ENCODE measurements at regions not wholly inside any gene's neighbourhood (a gene's known extent, or its start where the extent isn't known, plus 50 kb on each side); places are given as distances from the start of the nearest gene placed in this dataset.

GRCh38 chr16:86814256-86814655, 235.9 kb downstream of the FOXL1 start:
- Histone ChIP-seq H3K27ac (ENCODE audit: low read depth, low read length) (no peak overlapping the region), H3K9me3 (ENCODE audit: control insufficient read depth, insufficient read depth, low read length) (no peaks in the 10 kb centered on the region), H3K36me3 (ENCODE audit: control insufficient read depth, insufficient read depth, low read length) (no peaks in the 10 kb centered on the region), H3K4me1 (ENCODE audit: control insufficient read depth, insufficient read depth, low read length) (no peaks in the 10 kb centered on the region), H3K27me3 (ENCODE audit: control insufficient read depth, insufficient read depth, low read length) (peaks cover 2% of the 10 kb centered on the region), H3K4me3 (ENCODE audit: low read depth, low read length) (no peak overlapping the region)
- 81% methylated on average over 2 of the region's 7 CpGs for WGBS (ENCODE audit: insufficient coverage)
- peak in 1 of 6 donors; percentile 55 for DNase-seq (ENCODE audit: low read depth in 4 of 6, low spot score in 6 of 6)

GRCh38 chr16:86816930-86817625, 238.7 kb downstream of the FOXL1 start:
- Histone ChIP-seq H3K27me3 (ENCODE audit: control insufficient read depth, insufficient read depth, low read length) (no peaks in the 10 kb centered on the region), H3K4me1 (ENCODE audit: control insufficient read depth, insufficient read depth, low read length) (no peaks in the 10 kb centered on the region), H3K4me3 (ENCODE audit: low read depth, low read length) (no peak overlapping the region), H3K27ac (ENCODE audit: low read depth, low read length) (no peak overlapping the region), H3K9me3 (ENCODE audit: control insufficient read depth, insufficient read depth, low read length) (no peaks in the 10 kb centered on the region), H3K36me3 (ENCODE audit: control insufficient read depth, insufficient read depth, low read length) (no peaks in the 10 kb centered on the region)
- DNase-seq (ENCODE audit: low read depth in 4 of 6, low spot score in 6 of 6), result peak in 1 of 6 donors; percentile 48
- WGBS (ENCODE audit: insufficient coverage), result 81% methylated on average over 6 of the region's 9 CpGs

- Histone ChIP-seq H3K27me3 (ENCODE audit: control insufficient read depth, insufficient read depth, low read length) (no peaks in the 10 kb centered on the region), H3K9me3 (ENCODE audit: control insufficient read depth, insufficient read depth, low read length) (no peaks in the 10 kb centered on the region), H3K4me1 (ENCODE audit: control insufficient read depth, insufficient read depth, low read length) (no peaks in the 10 kb centered on the region), H3K27ac (ENCODE audit: low read depth, low read length) (no peak overlapping the region), H3K4me3 (ENCODE audit: low read depth, low read length) (no peak overlapping the region), H3K36me3 (ENCODE audit: control insufficient read depth, insufficient read depth, low read length) (no peaks in the 10 kb centered on the region)
- WGBS (ENCODE audit: insufficient coverage), result 84% methylated on average over 27 of the region's 29 CpGs
- DNase-seq (ENCODE audit: low read depth in 4 of 6, low spot score in 6 of 6), result no peak
Observed at GRCh38 chr16:86818671-86819532, 240.6 kb downstream of the FOXL1 start.

GRCh38 chr16:86819533-86819892, 241.2 kb downstream of the FOXL1 start:
- no peak for DNase-seq (ENCODE audit: low read depth in 4 of 6, low spot score in 6 of 6)
- no peak overlapping the region for H3K4me3 ChIP-seq (ENCODE audit: low read depth, low read length)
- peaks cover 2% of the 10 kb centered on the region for H3K27me3 ChIP-seq (ENCODE audit: control insufficient read depth, insufficient read depth, low read length)
- H3K4me1 ChIP-seq (ENCODE audit: control insufficient read depth, insufficient read depth, low read length), result no peaks in the 10 kb centered on the region
- 40% methylated on average over 1 of the region's 4 CpGs for WGBS (ENCODE audit: insufficient coverage)
- H3K36me3 ChIP-seq (ENCODE audit: control insufficient read depth, insufficient read depth, low read length), result no peaks in the 10 kb centered on the region
- no peak overlapping the region for H3K27ac ChIP-seq (ENCODE audit: low read depth, low read length)
- no peaks in the 10 kb centered on the region for H3K9me3 ChIP-seq (ENCODE audit: control insufficient read depth, insufficient read depth, low read length)

- Histone ChIP-seq H3K4me1 (ENCODE audit: control insufficient read depth, insufficient read depth, low read length) (no peaks in the 10 kb centered on the region), H3K9me3 (ENCODE audit: control insufficient read depth, insufficient read depth, low read length) (no peaks in the 10 kb centered on the region), H3K4me3 (ENCODE audit: low read depth, low read length) (no peak overlapping the region), H3K27ac (ENCODE audit: low read depth, low read length) (no peak overlapping the region), H3K27me3 (ENCODE audit: control insufficient read depth, insufficient read depth, low read length) (peaks cover 10% of the 10 kb centered on the region), H3K36me3 (ENCODE audit: control insufficient read depth, insufficient read depth, low read length) (no peaks in the 10 kb centered on the region)
- WGBS (ENCODE audit: insufficient coverage), result 100% methylated on average over 1 of the region's 2 CpGs
- no peak for DNase-seq (ENCODE audit: low read depth in 4 of 6, low spot score in 6 of 6)
Observed at GRCh38 chr16:86821895-86822294, 243.5 kb downstream of the FOXL1 start.

- Histone ChIP-seq H3K36me3 (ENCODE audit: control insufficient read depth, insufficient read depth, low read length) (no peaks in the 10 kb centered on the region), H3K4me1 (ENCODE audit: control insufficient read depth, insufficient read depth, low read length) (peaks cover 3% of the 10 kb centered on the region), H3K27ac (ENCODE audit: low read depth, low read length) (no peak overlapping the region), H3K4me3 (ENCODE audit: low read depth, low read length) (no peak overlapping the region), H3K9me3 (ENCODE audit: control insufficient read depth, insufficient read depth, low read length) (no peaks in the 10 kb centered on the region), H3K27me3 (ENCODE audit: control insufficient read depth, insufficient read depth, low read length) (peaks cover 13% of the 10 kb centered on the region)
- DNase-seq (ENCODE audit: low read depth in 4 of 6, low spot score in 6 of 6), result no peak
- WGBS (ENCODE audit: insufficient coverage), result 80% methylated on average over 8 of the region's 8 CpGs
Observed at GRCh38 chr16:86823125-86823524, 244.8 kb downstream of the FOXL1 start.

GRCh38 chr16:86823888-86824671, 245.7 kb downstream of the FOXL1 start:
- H3K36me3 ChIP-seq (ENCODE audit: control insufficient read depth, insufficient read depth, low read length), result no peaks in the 10 kb centered on the region
- no peak for DNase-seq (ENCODE audit: low read depth in 4 of 6, low spot score in 6 of 6)
- H3K27ac ChIP-seq (ENCODE audit: low read depth, low read length), result no peak overlapping the region
- peaks cover 18% of the 10 kb centered on the region for H3K27me3 ChIP-seq (ENCODE audit: control insufficient read depth, insufficient read depth, low read length)
- H3K9me3 ChIP-seq (ENCODE audit: control insufficient read depth, insufficient read depth, low read length), result no peaks in the 10 kb centered on the region
- WGBS (ENCODE audit: insufficient coverage), result 89% methylated on average over 17 of the region's 22 CpGs
- H3K4me1 ChIP-seq (ENCODE audit: control insufficient read depth, insufficient read depth, low read length), result peaks cover 3% of the 10 kb centered on the region
- H3K4me3 ChIP-seq (ENCODE audit: low read depth, low read length), result no peak overlapping the region

GRCh38 chr16:86824751-86825296, 246.5 kb downstream of the FOXL1 start:
- Histone ChIP-seq H3K4me3 (ENCODE audit: low read depth, low read length) (no peak overlapping the region), H3K36me3 (ENCODE audit: control insufficient read depth, insufficient read depth, low read length) (no peaks in the 10 kb centered on the region), H3K4me1 (ENCODE audit: control insufficient read depth, insufficient read depth, low read length) (peaks cover 3% of the 10 kb centered on the region), H3K27me3 (ENCODE audit: control insufficient read depth, insufficient read depth, low read length) (peaks cover 20% of the 10 kb centered on the region), H3K27ac (ENCODE audit: low read depth, low read length) (no peak overlapping the region), H3K9me3 (ENCODE audit: control insufficient read depth, insufficient read depth, low read length) (no peaks in the 10 kb centered on the region)
- WGBS (ENCODE audit: insufficient coverage), result 80% methylated on average over 11 of the region's 18 CpGs
- no peak for DNase-seq (ENCODE audit: low read depth in 4 of 6, low spot score in 6 of 6)

- no peak for DNase-seq (ENCODE audit: low read depth in 4 of 6, low spot score in 6 of 6)
- no peak overlapping the region for H3K27ac ChIP-seq (ENCODE audit: low read depth, low read length)
- H3K9me3 ChIP-seq (ENCODE audit: control insufficient read depth, insufficient read depth, low read length), result no peaks in the 10 kb centered on the region
- peaks cover 20% of the 10 kb centered on the region for H3K27me3 ChIP-seq (ENCODE audit: control insufficient read depth, insufficient read depth, low read length)
- 77% methylated on average over 3 of the region's 4 CpGs for WGBS (ENCODE audit: insufficient coverage)
- H3K36me3 ChIP-seq (ENCODE audit: control insufficient read depth, insufficient read depth, low read length), result no peaks in the 10 kb centered on the region
- H3K4me1 ChIP-seq (ENCODE audit: control insufficient read depth, insufficient read depth, low read length), result peaks cover 3% of the 10 kb centered on the region
- H3K4me3 ChIP-seq (ENCODE audit: low read depth, low read length), result no peak overlapping the region
Observed at GRCh38 chr16:86825631-86826030, 247.3 kb downstream of the FOXL1 start.
